HL-60 (cell line): ENCODE measurements at regions not wholly inside any gene's neighbourhood (a gene's known extent, or its start where the extent isn't known, plus 50 kb on each side); places are given as distances from the start of the nearest gene placed in this dataset.

Source experiments
- CTCF ChIP-seq: IDR thresholded peaks from one replicate; pipeline ENCODE4 v1.5.1; 2011; ENCODE audit warnings: low read length, control low read depth, inconsistent platforms; ENCODE audit not compliant: insufficient read depth
- POLR2AphosphoS5 ChIP-seq: IDR thresholded peaks from 2 replicates; pipeline ENCODE4 v1.6.1; 2012; ENCODE audit warnings: low read depth

- TF ChIP-seq CTCF (no peak), POLR2AphosphoS5 (no peak)
Observed at GRCh38 chr7:48822138-48822537, 102.2 kb upstream of the CDC14C start.
